ENCODE measurements at regions not wholly inside any gene's neighbourhood (a gene's known extent, or its start where the extent isn't known, plus 50 kb on each side); places are given as distances from the start of the nearest gene placed in this dataset.

- TF ChIP-seq ZBTB43 (CRISPR knock-in tag; IDR thresholded peaks at IDR 0.05) (no peak), USF2 (CRISPR knock-in tag; IDR thresholded peaks at IDR 0.05) (no peak), PRRX2 (CRISPR knock-in tag; IDR thresholded peaks at IDR 0.05) (no peak)
These were observed 179.2 kb upstream of the RAB6C start (continued) for GRCh38 chr2:129800285-129800684.

DNA sequence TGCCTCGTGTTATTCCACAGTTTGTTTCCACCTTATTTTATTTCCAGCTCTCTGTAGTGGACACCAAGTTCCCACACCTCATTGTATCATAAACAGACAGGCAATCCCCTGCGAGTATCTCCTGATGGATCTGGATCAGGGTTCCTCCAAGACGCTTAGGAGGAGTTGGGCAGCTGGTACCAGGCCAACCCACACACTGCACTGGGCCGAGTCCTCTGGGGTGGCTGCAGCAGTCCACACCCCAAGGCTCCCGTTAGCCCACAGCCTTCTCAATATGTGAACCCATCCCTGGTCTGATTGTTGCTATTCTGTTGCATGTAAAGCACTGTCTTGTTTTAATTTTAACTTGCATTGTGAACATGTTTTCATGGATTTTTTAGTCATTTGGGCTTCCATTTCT, 178.8 kb upstream of the RAB6C start:
- no peaks in the 10 kb centered on the region for H3K9me3 Mint-ChIP-seq
- ATAC-seq (no peak), DNase-seq (ENCODE audit: low spot score) (no peak)
- POLR2A ChIA-PET = no interaction called here
- peaks cover 37% of the 10 kb centered on the region for H3K4me1 Mint-ChIP-seq
- H3K27me3 Mint-ChIP-seq (ENCODE audit: low read depth) = no peaks in the 10 kb centered on the region; the same call in 1 of the 2 replicates
- no peak overlapping the region for H3K4me3 Mint-ChIP-seq
- CTCF ChIA-PET = no interaction called here
- no peaks in the 10 kb centered on the region for H3K36me3 Mint-ChIP-seq
- TF ChIP-seq KAT7 (CRISPR knock-in tag; IDR thresholded peaks at IDR 0.05; ENCODE audit: borderline replicate concordance) (no peak), MYBL2 (CRISPR knock-in tag; IDR thresholded peaks at IDR 0.05) (no peak), ZNF423 (CRISPR knock-in tag; IDR thresholded peaks at IDR 0.05) (no peak), CBFB (CRISPR knock-in tag; IDR thresholded peaks at IDR 0.05; ENCODE audit: low read depth) (no peak), ZBTB21 (CRISPR knock-in tag; IDR thresholded peaks at IDR 0.05; ENCODE audit: borderline replicate concordance) (no peak)
- TF ChIP-seq, protein P1, sequence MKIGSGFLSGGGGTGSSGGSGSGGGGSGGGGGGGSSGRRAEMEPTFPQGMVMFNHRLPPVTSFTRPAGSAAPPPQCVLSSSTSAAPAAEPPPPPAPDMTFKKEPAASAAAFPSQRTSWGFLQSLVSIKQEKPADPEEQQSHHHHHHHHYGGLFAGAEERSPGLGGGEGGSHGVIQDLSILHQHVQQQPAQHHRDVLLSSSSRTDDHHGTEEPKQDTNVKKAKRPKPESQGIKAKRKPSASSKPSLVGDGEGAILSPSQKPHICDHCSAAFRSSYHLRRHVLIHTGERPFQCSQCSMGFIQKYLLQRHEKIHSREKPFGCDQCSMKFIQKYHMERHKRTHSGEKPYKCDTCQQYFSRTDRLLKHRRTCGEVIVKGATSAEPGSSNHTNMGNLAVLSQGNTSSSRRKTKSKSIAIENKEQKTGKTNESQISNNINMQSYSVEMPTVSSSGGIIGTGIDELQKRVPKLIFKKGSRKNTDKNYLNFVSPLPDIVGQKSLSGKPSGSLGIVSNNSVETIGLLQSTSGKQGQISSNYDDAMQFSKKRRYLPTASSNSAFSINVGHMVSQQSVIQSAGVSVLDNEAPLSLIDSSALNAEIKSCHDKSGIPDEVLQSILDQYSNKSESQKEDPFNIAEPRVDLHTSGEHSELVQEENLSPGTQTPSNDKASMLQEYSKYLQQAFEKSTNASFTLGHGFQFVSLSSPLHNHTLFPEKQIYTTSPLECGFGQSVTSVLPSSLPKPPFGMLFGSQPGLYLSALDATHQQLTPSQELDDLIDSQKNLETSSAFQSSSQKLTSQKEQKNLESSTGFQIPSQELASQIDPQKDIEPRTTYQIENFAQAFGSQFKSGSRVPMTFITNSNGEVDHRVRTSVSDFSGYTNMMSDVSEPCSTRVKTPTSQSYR (CRISPR knock-in tag; IDR thresholded peaks at IDR 0.05) = no peak
- no peak overlapping the region for H3K27ac Mint-ChIP-seq

DNA sequence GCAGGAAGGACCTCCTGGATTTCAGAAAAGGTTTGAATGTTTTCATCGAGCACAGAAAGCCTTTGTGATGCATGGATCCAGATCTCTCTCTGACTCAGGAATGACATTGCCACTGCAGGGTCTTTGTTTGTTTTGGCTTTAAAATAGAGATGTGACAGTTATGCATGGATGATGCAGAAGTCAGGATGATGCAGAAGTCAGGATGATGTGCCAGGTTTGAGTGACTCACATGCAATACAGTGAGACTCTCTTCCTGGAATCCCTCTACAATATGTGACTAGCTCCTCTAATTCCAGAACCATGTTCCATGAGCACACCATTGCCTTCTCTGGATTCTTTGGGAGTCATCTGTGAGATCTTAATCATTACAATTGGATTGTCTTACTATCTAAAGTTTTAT, 177.9 kb upstream of the RAB6C start:
- H3K36me3 Mint-ChIP-seq = no peaks in the 10 kb centered on the region
- CTCF ChIA-PET = interaction anchor here (1.0 to 1.8 kb wide), 4 partner anchors 53 to 215 kb away, joined by 3 to 6 read pairs (median 4); no protein-coding TSS in a partner anchor
- ATAC-seq = no peak
- no peak for TF ChIP-seq CBFB (CRISPR knock-in tag; IDR thresholded peaks at IDR 0.05; ENCODE audit: low read depth)
- no peak for TF ChIP-seq AR (CRISPR knock-in tag; IDR thresholded peaks at IDR 0.05)
- TF ChIP-seq FOXJ3 (CRISPR knock-in tag; IDR thresholded peaks at IDR 0.05; ENCODE audit: borderline replicate concordance) = no peak
- TF ChIP-seq KAT7 (CRISPR knock-in tag; IDR thresholded peaks at IDR 0.05; ENCODE audit: borderline replicate concordance) = no peak
- TF ChIP-seq, protein P2, sequence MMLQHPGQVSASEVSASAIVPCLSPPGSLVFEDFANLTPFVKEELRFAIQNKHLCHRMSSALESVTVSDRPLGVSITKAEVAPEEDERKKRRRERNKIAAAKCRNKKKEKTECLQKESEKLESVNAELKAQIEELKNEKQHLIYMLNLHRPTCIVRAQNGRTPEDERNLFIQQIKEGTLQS (CRISPR knock-in tag; conservative IDR thresholded peaks at IDR 0.05) = no peak
- no peak for TF ChIP-seq ZNF423 (CRISPR knock-in tag; IDR thresholded peaks at IDR 0.05)
- no peak for TF ChIP-seq SOX15 (CRISPR knock-in tag; IDR thresholded peaks at IDR 0.05)
- TF ChIP-seq, protein P3, sequence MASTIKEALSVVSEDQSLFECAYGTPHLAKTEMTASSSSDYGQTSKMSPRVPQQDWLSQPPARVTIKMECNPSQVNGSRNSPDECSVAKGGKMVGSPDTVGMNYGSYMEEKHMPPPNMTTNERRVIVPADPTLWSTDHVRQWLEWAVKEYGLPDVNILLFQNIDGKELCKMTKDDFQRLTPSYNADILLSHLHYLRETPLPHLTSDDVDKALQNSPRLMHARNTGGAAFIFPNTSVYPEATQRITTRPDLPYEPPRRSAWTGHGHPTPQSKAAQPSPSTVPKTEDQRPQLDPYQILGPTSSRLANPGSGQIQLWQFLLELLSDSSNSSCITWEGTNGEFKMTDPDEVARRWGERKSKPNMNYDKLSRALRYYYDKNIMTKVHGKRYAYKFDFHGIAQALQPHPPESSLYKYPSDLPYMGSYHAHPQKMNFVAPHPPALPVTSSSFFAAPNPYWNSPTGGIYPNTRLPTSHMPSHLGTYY (CRISPR knock-in tag; IDR thresholded peaks at IDR 0.05) = no peak
- no peak for TF ChIP-seq AFF4 (CRISPR knock-in tag; IDR thresholded peaks at IDR 0.05; ENCODE audit: borderline replicate concordance)
- no peak for TF ChIP-seq ELF4 (CRISPR knock-in tag; IDR thresholded peaks at IDR 0.05; ENCODE audit: low read depth)
- TF ChIP-seq ATF1 (CRISPR knock-in tag; IDR thresholded peaks at IDR 0.05) = no peak
- no peak for TF ChIP-seq E2F1 (CRISPR knock-in tag; IDR thresholded peaks at IDR 0.05)
- no peak for TF ChIP-seq NR1H2 (CRISPR knock-in tag; IDR thresholded peaks at IDR 0.05)

More for the DNA sequence above, 177.9 kb upstream of the RAB6C start:
- no peaks in the 10 kb centered on the region; the same call in 1 of the 2 replicates for H3K27me3 Mint-ChIP-seq (ENCODE audit: low read depth)
- POLR2A ChIA-PET = no interaction called here
- H3K4me1 Mint-ChIP-seq = peaks cover 44% of the 10 kb centered on the region
- no peaks in the 10 kb centered on the region for H3K9me3 Mint-ChIP-seq
- no peak for DNase-seq (ENCODE audit: low spot score)
- H3K27ac Mint-ChIP-seq = no peak overlapping the region
- no peak overlapping the region for H3K4me3 Mint-ChIP-seq
